Hematopoietic multipotent progenitor cell treated with erythropoietin and hydrocortisone succinate and interleukin-3 and kit ligand, for 17 days (in vitro differentiated cells): ENCODE measurements at regions not wholly inside any gene's neighbourhood (a gene's known extent, or its start where the extent isn't known, plus 50 kb on each side); places are given as distances from the start of the nearest gene placed in this dataset.
A peak's percentile ranks its signal among the peaks of the same experiment; 100 is the strongest.

Source experiments
- DNase-seq: peaks from one replicate; pipeline ENCODE4 v3.0.0-alpha.2; 2015; ENCODE audit warnings: low spot score

- DNase-seq, result no peak
Measured at GRCh38 chr6:77403424-77403823, 59.9 kb downstream of the HTR1B start.

- no peak for DNase-seq
Measured at GRCh38 chr6:77401231-77401630, 62.1 kb downstream of the HTR1B start.

- no peak for DNase-seq
Measured at GRCh38 chr6:77397561-77397960, 65.7 kb downstream of the HTR1B start.

GRCh38 chr6:77389402-77389801 is 73.9 kb downstream of the HTR1B start:
- DNase-seq, result no peak

- DNase-seq, result no peak
Measured at GRCh38 chr6:77383026-77383425, 80.3 kb downstream of the HTR1B start.

GRCh38 chr6:77373955-77374354 is 89.3 kb downstream of the HTR1B start:
- peak; percentile 18 for DNase-seq

GRCh38 chr6:77371748-77372147 is 91.5 kb downstream of the HTR1B start:
- DNase-seq, result no peak

- no peak for DNase-seq
Measured at GRCh38 chr6:77368660-77369313, 94.5 kb downstream of the HTR1B start.

GRCh38 chr6:77366798-77367197 is 96.5 kb downstream of the HTR1B start:
- no peak for DNase-seq

- no peak for DNase-seq
Measured at GRCh38 chr6:77363702-77364101, 99.6 kb downstream of the HTR1B start.

GRCh38 chr6:77362055-77362454 is 101.2 kb downstream of the HTR1B start:
- no peak for DNase-seq

GRCh38 chr6:77361018-77361417 is 102.3 kb downstream of the HTR1B start:
- no peak for DNase-seq

- DNase-seq, result no peak
Measured at GRCh38 chr6:77356821-77357220, 106.5 kb downstream of the HTR1B start.

- no peak for DNase-seq
Measured at GRCh38 chr6:77354581-77354980, 108.7 kb downstream of the HTR1B start.

GRCh38 chr6:77353129-77353528 is 110.2 kb downstream of the HTR1B start:
- no peak for DNase-seq

GRCh38 chr6:77341058-77341986 is 122.0 kb downstream of the HTR1B start:
- peak; percentile 42 for DNase-seq

GRCh38 chr6:77340331-77340730 is 123.0 kb downstream of the HTR1B start:
- DNase-seq, result no peak

- no peak for DNase-seq
Measured at GRCh38 chr6:77339926-77340325, 123.4 kb downstream of the HTR1B start.

- DNase-seq, result no peak
Measured at GRCh38 chr6:77337392-77337791, 125.9 kb downstream of the HTR1B start.

GRCh38 chr6:77334093-77334492 is 129.2 kb downstream of the HTR1B start:
- DNase-seq, result no peak

GRCh38 chr6:77332915-77333623 is 130.2 kb downstream of the HTR1B start:
- DNase-seq, result no peak

- DNase-seq, result no peak
Measured at GRCh38 chr6:77326711-77327110, 136.6 kb downstream of the HTR1B start.

GRCh38 chr6:77326029-77326428 is 137.3 kb downstream of the HTR1B start:
- DNase-seq, result no peak
